ENCODE measurements at regions not wholly inside any gene's neighbourhood (a gene's known extent, or its start where the extent isn't known, plus 50 kb on each side); places are given as distances from the start of the nearest gene placed in this dataset.

DNA sequence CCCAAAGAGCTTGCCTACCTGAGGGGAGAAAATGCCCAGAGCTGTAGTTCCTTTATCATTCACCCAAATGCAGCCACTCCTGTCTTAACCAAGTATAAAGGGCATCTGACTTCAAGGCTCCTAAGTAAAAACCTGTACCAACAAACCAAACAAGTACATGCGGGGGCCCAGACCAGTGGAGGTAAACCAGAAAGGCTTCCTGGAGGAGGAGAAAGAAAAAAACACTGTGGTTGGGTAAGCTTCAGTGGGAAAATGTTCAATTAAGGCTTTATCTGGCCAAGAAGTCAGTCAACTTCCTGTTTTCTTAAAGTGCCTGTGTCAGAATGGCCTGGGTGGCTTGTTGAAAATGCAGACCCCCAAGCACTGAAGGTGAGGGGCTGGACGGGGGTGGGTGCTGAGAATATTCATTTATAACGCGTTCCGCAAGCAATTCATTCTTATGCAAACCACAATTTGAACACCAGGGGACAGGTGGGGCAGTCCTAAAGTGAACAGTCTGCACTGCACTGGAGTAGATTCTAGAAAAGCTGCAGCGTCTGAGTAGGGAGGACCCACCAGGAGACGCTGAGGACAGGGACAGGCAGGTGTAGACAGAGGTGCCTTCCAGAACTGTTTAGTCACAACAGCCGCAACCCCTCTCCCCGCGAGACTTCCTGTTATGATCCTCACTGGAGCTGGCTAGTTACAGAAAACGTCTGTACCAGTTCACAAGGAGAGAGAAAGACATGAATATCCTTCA is 467.1 kb downstream of the SOX9 start:
- Histone ChIP-seq H3K4me3 (ENCODE audit: low read length) (peak overlapping the region; percentile 20), H3K36me3 (ENCODE audit: control insufficient read depth, insufficient read depth, low read length) (no peaks in the 10 kb centered on the region), H3K4me1 (ENCODE audit: control insufficient read depth, insufficient read depth, low read length) (peaks cover 23% of the 10 kb centered on the region), H3K9me3 (ENCODE audit: control insufficient read depth, low read depth, low read length) (no peaks in the 10 kb centered on the region), H3K27ac (ENCODE audit: low read length) (peak overlapping the region; percentile 81), H3K27me3 (ENCODE audit: control insufficient read depth, insufficient read depth, low read length) (peaks cover 15% of the 10 kb centered on the region)
- peak in 1 of 2 donors; percentile 65 for DNase-seq
- WGBS (ENCODE audit: insufficient coverage, low lambda C conversion rate), result no CpG with 5 or more reads among the region's 11 CpGs

DNA sequence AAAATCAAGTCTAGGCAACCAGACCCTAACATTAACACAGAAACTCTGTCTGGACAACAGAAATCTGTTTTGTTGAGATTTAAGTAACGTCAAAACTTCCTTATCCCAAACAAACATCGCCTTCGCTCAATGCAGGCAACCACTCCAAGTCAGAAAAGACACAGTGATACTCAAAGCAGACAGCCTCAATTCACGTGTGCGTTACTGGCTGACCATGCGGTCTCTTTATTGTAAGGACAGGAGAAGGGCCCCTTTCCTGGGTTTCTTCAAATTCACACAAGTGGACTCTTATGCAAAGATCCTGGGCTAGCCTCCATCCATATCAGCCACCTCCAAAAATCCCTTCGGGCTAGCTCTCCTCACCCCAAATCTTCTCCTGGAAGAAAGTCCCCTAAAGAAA is 467.7 kb downstream of the SOX9 start:
- peak overlapping the region; percentile 81 for H3K27ac ChIP-seq (ENCODE audit: low read length)
- peak overlapping the region; percentile 20 for H3K4me3 ChIP-seq (ENCODE audit: low read length)
- peaks cover 17% of the 10 kb centered on the region for H3K27me3 ChIP-seq (ENCODE audit: control insufficient read depth, insufficient read depth, low read length)

DNA sequence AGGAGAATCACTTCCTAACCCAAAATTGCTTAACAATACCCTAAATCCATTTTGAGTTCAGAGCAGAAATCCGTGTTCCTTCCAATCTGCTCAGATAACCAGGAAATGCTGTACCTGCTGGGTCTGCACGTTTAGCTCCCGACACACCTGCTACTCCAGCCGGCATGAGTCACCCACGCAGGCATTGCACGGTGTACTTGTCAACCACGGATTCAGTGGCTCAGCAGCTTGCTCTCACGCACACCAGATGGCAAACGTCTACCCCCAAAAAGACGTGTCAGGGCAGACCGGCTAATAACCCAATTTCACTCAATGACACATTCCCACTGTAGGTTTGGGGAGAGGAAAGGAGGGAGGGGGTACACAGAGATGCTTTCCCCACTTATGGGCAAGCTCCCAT is 468.1 kb downstream of the SOX9 start:
- peak overlapping the region; percentile 20 for H3K4me3 ChIP-seq (ENCODE audit: low read length)

More for the DNA sequence above, 467.7 kb downstream of the SOX9 start:
- Histone ChIP-seq H3K9me3 (ENCODE audit: control insufficient read depth, low read depth, low read length) (no peaks in the 10 kb centered on the region), H3K4me1 (ENCODE audit: control insufficient read depth, insufficient read depth, low read length) (peaks cover 23% of the 10 kb centered on the region), H3K36me3 (ENCODE audit: control insufficient read depth, insufficient read depth, low read length) (no peaks in the 10 kb centered on the region)
- DNase-seq, result no peak
- WGBS (ENCODE audit: insufficient coverage, low lambda C conversion rate), result 62% methylated on average over 3 of the region's 7 CpGs

DNA sequence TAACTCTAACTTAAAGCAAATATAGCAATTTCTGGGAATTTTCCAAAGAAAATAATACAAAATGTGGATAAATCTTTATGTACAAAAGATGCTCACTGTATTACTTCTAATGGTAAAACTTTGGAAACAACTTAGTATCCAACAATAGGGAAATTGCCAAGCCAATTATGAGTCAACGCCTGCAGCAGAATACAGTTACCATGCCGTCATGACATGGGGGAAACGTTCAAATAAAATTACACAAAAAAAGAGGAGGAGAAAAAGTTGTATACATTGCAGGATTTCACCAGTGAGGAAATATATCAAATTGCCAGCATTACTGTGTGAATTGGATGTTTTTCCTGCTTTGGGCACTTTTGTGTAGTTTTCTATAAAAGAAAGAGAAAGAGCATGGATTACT is 469.6 kb downstream of the SOX9 start:
- H3K27ac ChIP-seq (ENCODE audit: low read length), result peak overlapping the region; percentile 41
- no peaks in the 10 kb centered on the region for H3K36me3 ChIP-seq (ENCODE audit: control insufficient read depth, insufficient read depth, low read length)
- peaks cover 17% of the 10 kb centered on the region for H3K27me3 ChIP-seq (ENCODE audit: control insufficient read depth, insufficient read depth, low read length)
- H3K4me1 ChIP-seq (ENCODE audit: control insufficient read depth, insufficient read depth, low read length), result peaks cover 23% of the 10 kb centered on the region
- H3K9me3 ChIP-seq (ENCODE audit: control insufficient read depth, low read depth, low read length), result no peaks in the 10 kb centered on the region
- H3K4me3 ChIP-seq (ENCODE audit: low read length), result peak overlapping the region; percentile 91
- no peak for DNase-seq
- WGBS (ENCODE audit: insufficient coverage, low lambda C conversion rate), result 16% methylated on average over 3 of the region's 3 CpGs

More for the DNA sequence above, 468.1 kb downstream of the SOX9 start:
- Histone ChIP-seq H3K27me3 (ENCODE audit: control insufficient read depth, insufficient read depth, low read length) (peaks cover 17% of the 10 kb centered on the region), H3K9me3 (ENCODE audit: control insufficient read depth, low read depth, low read length) (no peaks in the 10 kb centered on the region), H3K4me1 (ENCODE audit: control insufficient read depth, insufficient read depth, low read length) (peaks cover 23% of the 10 kb centered on the region), H3K36me3 (ENCODE audit: control insufficient read depth, insufficient read depth, low read length) (no peaks in the 10 kb centered on the region), H3K27ac (ENCODE audit: low read length) (peak overlapping the region; percentile 81)
- no CpG with 5 or more reads among the region's 11 CpGs for WGBS (ENCODE audit: insufficient coverage, low lambda C conversion rate)
- peak; percentile 81 to 91 for DNase-seq

DNA sequence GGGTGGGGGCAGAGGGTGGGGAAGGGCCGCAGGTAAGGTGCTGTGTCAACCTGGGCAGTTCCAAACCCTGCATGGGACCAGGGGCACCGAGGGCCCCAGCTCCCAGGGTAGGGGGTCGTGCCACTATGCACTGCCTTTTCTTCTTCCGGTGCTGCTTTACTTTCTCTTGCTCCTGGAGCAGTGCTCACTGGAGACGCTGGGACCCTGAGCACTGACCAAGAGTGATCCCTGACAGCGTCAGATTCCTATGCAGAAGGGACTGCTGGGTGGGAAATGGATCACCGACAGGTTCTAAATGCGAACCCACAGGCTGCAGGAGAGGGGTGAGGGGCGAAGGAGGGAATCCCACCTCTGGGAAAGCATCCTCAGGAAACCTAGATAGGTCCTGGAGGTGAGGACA is 470.1 kb downstream of the SOX9 start:
- no peak for DNase-seq
- no CpG with 5 or more reads among the region's 9 CpGs for WGBS (ENCODE audit: insufficient coverage, low lambda C conversion rate)
- Histone ChIP-seq H3K4me3 (ENCODE audit: low read length) (peak overlapping the region; percentile 91), H3K9me3 (ENCODE audit: control insufficient read depth, low read depth, low read length) (no peaks in the 10 kb centered on the region), H3K36me3 (ENCODE audit: control insufficient read depth, insufficient read depth, low read length) (no peaks in the 10 kb centered on the region), H3K27me3 (ENCODE audit: control insufficient read depth, insufficient read depth, low read length) (peaks cover 17% of the 10 kb centered on the region), H3K27ac (ENCODE audit: low read length) (peak overlapping the region; percentile 41), H3K4me1 (ENCODE audit: control insufficient read depth, insufficient read depth, low read length) (peaks cover 23% of the 10 kb centered on the region)

DNA sequence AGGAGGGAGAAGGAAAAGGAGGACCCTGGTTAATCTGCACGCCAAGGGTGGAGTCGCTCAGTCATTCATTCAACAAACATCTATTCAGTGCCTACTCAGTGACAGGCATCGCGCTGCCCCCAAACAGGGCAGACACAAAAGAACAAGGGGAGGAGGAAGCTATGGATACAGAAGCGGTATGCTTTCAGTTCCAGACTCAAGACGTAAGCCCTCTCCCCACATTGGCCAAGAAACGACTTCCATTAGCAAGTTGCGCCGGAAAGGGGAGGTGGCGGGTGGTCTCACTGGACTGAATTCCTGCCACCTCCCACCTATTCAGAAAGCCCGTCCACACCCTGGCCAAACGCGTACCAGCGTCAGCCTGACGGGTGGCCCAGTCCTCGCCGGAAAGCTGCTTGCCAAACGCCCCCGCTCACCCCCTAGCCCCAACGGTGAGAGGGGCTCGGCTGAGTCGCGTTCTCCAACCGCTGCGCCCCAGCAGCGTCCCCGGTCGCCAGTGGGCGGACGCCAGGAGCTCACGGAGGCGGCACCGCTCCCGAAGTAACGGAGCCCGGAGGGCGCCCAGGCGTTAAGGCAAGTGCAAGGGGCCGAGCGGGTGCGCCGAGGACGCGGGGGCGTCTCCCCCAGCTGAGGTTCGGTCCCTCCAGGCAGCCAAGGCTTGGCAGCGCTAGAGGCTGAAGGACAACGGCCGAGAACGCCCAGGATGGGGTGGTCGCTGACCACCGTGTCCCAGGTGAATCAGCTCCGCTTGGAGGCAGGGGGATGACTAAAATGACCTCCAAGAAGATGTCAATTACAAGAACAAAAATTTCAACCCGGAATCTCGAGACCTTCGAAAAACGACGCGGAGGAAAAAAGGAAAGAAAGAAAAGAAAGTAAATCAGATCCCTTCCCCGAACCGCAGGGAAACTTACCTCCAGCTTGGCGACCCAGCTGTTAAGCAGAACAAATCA is 470.7 kb downstream of the SOX9 start:
- Histone ChIP-seq H3K4me1 (ENCODE audit: control insufficient read depth, insufficient read depth, low read length) (peaks cover 23% of the 10 kb centered on the region), H3K27me3 (ENCODE audit: control insufficient read depth, insufficient read depth, low read length) (peaks cover 17% of the 10 kb centered on the region), H3K27ac (ENCODE audit: low read length) (peak overlapping the region; percentile 41), H3K9me3 (ENCODE audit: control insufficient read depth, low read depth, low read length) (no peaks in the 10 kb centered on the region), H3K36me3 (ENCODE audit: control insufficient read depth, insufficient read depth, low read length) (no peaks in the 10 kb centered on the region), H3K4me3 (ENCODE audit: low read length) (peak overlapping the region; percentile 91)
- peak in 1 of 2 donors; percentile 63 for DNase-seq
- 0% methylated on average over 1 of the region's 62 CpGs for WGBS (ENCODE audit: insufficient coverage, low lambda C conversion rate)

DNA sequence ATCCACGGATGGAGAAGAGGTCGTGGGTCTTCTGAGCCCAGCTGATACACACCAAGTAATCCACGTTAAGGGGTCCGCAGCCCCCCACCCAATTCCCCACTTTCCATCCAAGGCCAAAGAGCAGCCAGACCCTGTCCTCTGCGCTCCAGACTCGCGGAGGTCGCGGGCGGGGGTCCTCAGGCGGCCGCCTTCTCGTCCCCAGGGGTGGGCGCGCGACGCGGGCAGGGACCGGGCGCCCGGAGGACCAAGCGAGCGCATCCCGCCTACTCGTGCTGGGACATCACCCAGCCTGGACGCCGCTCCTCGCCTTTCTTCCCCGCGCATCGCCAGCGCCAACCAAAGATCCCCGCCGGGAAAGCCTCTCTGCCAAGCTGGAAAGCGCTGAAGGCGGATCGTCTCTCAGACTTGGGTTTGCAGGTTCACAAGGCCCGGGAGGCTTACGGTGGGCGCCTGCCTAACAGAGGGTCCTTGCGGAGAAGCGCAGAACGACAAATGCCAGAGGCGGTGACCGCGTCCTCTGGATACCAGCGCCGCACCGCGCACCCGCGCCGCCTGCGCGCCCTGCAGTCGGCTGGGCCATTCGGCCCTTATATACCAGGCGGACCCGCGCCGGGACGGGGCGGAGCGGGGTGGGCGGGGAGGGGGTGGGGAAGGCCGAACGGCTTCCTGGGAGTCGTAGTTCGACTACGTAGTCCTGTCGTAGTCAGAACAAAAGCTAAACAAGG is 471.6 kb downstream of the SOX9 start:
- H3K27ac ChIP-seq (ENCODE audit: low read length), result peak overlapping the region; percentile 60
- no peaks in the 10 kb centered on the region for H3K9me3 ChIP-seq (ENCODE audit: control insufficient read depth, low read depth, low read length)
- peak overlapping the region; percentile 91 for H3K4me3 ChIP-seq (ENCODE audit: low read length)
- DNase-seq, result peak; percentile 81 to 89
- no CpG with 5 or more reads among the region's 71 CpGs for WGBS (ENCODE audit: insufficient coverage, low lambda C conversion rate)
- H3K4me1 ChIP-seq (ENCODE audit: control insufficient read depth, insufficient read depth, low read length), result peaks cover 18% of the 10 kb centered on the region
- peaks cover 17% of the 10 kb centered on the region for H3K27me3 ChIP-seq (ENCODE audit: control insufficient read depth, insufficient read depth, low read length)
- H3K36me3 ChIP-seq (ENCODE audit: control insufficient read depth, insufficient read depth, low read length), result no peaks in the 10 kb centered on the region

DNA sequence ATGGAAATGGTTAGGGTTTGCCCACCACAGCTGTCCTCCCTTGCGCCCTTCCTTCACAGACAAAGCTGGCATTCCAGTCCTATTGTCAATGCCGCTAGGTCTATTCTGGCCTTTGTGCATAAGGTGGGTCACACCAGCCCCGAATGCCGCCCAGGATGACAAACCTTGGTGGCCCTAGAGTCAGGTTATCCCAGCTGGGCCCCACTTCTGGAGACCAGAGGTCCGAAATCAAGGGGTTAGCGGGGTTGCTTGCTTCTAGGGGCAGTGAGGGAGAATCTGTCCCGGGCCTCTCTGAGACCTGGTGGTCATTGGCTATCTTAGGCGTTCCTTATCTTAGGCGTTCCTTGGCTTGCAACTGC is 472.1 kb downstream of the SOX9 start:
- Histone ChIP-seq H3K4me1 (ENCODE audit: control insufficient read depth, insufficient read depth, low read length) (peaks cover 13% of the 10 kb centered on the region), H3K36me3 (ENCODE audit: control insufficient read depth, insufficient read depth, low read length) (no peaks in the 10 kb centered on the region), H3K27me3 (ENCODE audit: control insufficient read depth, insufficient read depth, low read length) (peaks cover 17% of the 10 kb centered on the region), H3K4me3 (ENCODE audit: low read length) (no peak overlapping the region), H3K27ac (ENCODE audit: low read length) (no peak overlapping the region), H3K9me3 (ENCODE audit: control insufficient read depth, low read depth, low read length) (no peaks in the 10 kb centered on the region)
- no CpG with 5 or more reads among the region's 9 CpGs for WGBS (ENCODE audit: insufficient coverage, low lambda C conversion rate)
- DNase-seq, result no peak

DNA sequence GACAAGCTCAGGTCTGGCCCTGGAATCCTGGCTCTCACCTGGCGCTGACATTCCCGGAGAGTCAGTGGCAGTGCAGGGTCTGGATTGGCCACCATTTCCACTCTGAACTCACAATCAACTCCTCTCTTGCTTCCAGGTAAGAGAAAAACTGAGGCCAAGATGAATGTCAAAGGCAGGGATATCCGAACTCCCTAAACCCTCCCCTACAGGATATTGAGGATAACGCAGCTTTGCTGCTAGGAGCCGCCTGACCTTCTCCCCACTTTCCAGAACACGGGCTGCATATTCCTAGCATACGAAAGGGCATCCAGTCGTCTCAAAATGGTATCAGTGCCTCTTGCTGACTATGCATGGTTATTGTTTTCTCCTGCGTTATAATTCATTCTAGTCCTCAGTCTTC is 473.4 kb downstream of the SOX9 start:
- Histone ChIP-seq H3K4me1 (ENCODE audit: control insufficient read depth, insufficient read depth, low read length) (peaks cover 3% of the 10 kb centered on the region), H3K27me3 (ENCODE audit: control insufficient read depth, insufficient read depth, low read length) (peaks cover 17% of the 10 kb centered on the region), H3K36me3 (ENCODE audit: control insufficient read depth, insufficient read depth, low read length) (no peaks in the 10 kb centered on the region), H3K9me3 (ENCODE audit: control insufficient read depth, low read depth, low read length) (no peaks in the 10 kb centered on the region), H3K4me3 (ENCODE audit: low read length) (no peak overlapping the region), H3K27ac (ENCODE audit: low read length) (no peak overlapping the region)
- no CpG with 5 or more reads among the region's 9 CpGs for WGBS (ENCODE audit: insufficient coverage, low lambda C conversion rate)
- DNase-seq, result no peak
